GM04504 (cell line): ENCODE measurements at regions not wholly inside any gene's neighbourhood (a gene's known extent, or its start where the extent isn't known, plus 50 kb on each side); places are given as distances from the start of the nearest gene placed in this dataset.

Experiments
- DNase-seq: peaks from one replicate; pipeline ENCODE4 v3.0.0-alpha.2; 2012; ENCODE audit warnings: low read depth

GRCh38 chr3:34783876-34784275 lies 855.4 kb upstream of the ARPP21 start:
- no peak for DNase-seq

GRCh38 chr3:34793057-34793456 lies 846.3 kb upstream of the ARPP21 start:
- DNase-seq = no peak

GRCh38 chr3:34807611-34808010 lies 831.7 kb upstream of the ARPP21 start:
- DNase-seq = no peak

GRCh38 chr3:34808287-34808686 lies 831.0 kb upstream of the ARPP21 start:
- DNase-seq = no peak

GRCh38 chr3:34828847-34829246 lies 810.5 kb upstream of the ARPP21 start:
- no peak for DNase-seq

GRCh38 chr3:34832865-34833508 lies 806.3 kb upstream of the ARPP21 start:
- no peak for DNase-seq

GRCh38 chr3:34837848-34838741 lies 801.2 kb upstream of the ARPP21 start:
- DNase-seq = no peak

- no peak for DNase-seq
Measured at GRCh38 chr3:34842706-34843480, 796.4 kb upstream of the ARPP21 start.

GRCh38 chr3:34844323-34844620 lies 795.1 kb upstream of the ARPP21 start:
- DNase-seq = no peak

- DNase-seq = no peak
Measured at GRCh38 chr3:34851137-34851536, 788.2 kb upstream of the ARPP21 start.

- DNase-seq = no peak
Measured at GRCh38 chr3:34852844-34853439, 786.4 kb upstream of the ARPP21 start.

- no peak for DNase-seq
Measured at GRCh38 chr3:34856081-34856947, 783.0 kb upstream of the ARPP21 start.

- no peak for DNase-seq
Measured at GRCh38 chr3:34858067-34858660, 781.2 kb upstream of the ARPP21 start.

- DNase-seq = no peak
Measured at GRCh38 chr3:34859746-34860145, 779.6 kb upstream of the ARPP21 start.

- no peak for DNase-seq
Measured at GRCh38 chr3:34862456-34862855, 776.9 kb upstream of the ARPP21 start.

- no peak for DNase-seq
Measured at GRCh38 chr3:34863485-34863884, 775.8 kb upstream of the ARPP21 start.

GRCh38 chr3:34864011-34864410 lies 775.3 kb upstream of the ARPP21 start:
- DNase-seq = no peak

- DNase-seq = no peak
Measured at GRCh38 chr3:34865346-34865745, 774.0 kb upstream of the ARPP21 start.

GRCh38 chr3:34868935-34869334 lies 770.4 kb upstream of the ARPP21 start:
- DNase-seq = no peak

GRCh38 chr3:34869696-34870095 lies 769.6 kb upstream of the ARPP21 start:
- no peak for DNase-seq

- DNase-seq = no peak
Measured at GRCh38 chr3:34872406-34872805, 766.9 kb upstream of the ARPP21 start.
